ENCODE measurements at regions not wholly inside any gene's neighbourhood (a gene's known extent, or its start where the extent isn't known, plus 50 kb on each side); places are given as distances from the start of the nearest gene placed in this dataset.

DNA sequence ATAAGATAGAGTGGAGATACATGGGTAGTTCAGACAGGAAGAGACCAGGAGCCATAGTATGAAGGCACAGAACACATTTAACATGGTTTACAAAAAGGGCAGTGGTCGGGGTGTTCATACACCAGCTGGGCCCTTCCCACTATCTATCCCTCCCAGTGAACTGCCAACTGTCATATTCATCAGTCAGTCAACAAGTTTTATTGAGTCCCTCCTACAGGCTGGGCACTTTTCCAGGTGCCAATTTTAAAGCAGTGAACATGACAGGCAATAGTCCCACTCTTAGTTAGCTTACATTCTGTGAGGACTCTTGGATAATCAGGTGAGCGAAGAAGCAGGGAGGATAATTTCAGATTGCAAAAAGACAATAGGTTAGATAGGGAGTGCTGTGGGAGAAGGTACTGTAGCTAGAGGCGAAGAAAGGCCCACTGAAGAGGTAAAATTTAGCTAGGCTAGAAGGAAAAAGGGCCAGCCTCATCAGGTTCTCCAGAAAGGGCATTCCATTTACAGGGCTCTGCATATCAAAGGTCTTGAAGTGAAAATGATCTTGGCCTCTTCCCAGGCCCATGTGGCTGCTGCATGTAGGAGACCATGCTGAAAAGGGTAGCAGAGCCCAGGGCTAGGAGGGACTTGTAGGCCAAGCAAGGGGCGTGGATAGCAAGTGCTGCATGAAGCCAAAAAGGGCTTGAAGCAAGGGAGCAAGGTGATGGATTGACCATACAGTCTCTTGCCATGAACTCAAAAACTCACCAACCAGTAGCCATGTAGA is 274.7 kb upstream of the SNX7 start:
- TF ChIP-seq POLR2AphosphoS5 (IDR thresholded peaks at IDR 0.05): no peak
- TF ChIP-seq, protein P1, sequence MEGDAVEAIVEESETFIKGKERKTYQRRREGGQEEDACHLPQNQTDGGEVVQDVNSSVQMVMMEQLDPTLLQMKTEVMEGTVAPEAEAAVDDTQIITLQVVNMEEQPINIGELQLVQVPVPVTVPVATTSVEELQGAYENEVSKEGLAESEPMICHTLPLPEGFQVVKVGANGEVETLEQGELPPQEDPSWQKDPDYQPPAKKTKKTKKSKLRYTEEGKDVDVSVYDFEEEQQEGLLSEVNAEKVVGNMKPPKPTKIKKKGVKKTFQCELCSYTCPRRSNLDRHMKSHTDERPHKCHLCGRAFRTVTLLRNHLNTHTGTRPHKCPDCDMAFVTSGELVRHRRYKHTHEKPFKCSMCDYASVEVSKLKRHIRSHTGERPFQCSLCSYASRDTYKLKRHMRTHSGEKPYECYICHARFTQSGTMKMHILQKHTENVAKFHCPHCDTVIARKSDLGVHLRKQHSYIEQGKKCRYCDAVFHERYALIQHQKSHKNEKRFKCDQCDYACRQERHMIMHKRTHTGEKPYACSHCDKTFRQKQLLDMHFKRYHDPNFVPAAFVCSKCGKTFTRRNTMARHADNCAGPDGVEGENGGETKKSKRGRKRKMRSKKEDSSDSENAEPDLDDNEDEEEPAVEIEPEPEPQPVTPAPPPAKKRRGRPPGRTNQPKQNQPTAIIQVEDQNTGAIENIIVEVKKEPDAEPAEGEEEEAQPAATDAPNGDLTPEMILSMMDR (IDR thresholded peaks at IDR 0.05): no peak
